Right lobe of liver (tissue), 6 donors: ENCODE measurements at regions not wholly inside any gene's neighbourhood (a gene's known extent, or its start where the extent isn't known, plus 50 kb on each side); places are given as distances from the start of the nearest gene placed in this dataset.

Experiments
- ATAC-seq, 4 donors: fragments of 200-7000 bp; cut with Tn5 transposase; one replicate each; pipeline ENCODE4 v1.9.1; 2020; ENCODE audit warnings: mild to moderate bottlenecking in 4 of 4, moderate library complexity in 4 of 4
- DNase-seq, 3 donors: peaks; one replicate each; pipeline ENCODE4 v3.0.0-alpha.2; 2020
- H3K27ac ChIP-seq, 3 donors: fragments of 200-600 bp; one replicate each; pipeline ENCODE4 v1.8.0; 2022
- H3K27me3 ChIP-seq, 2 donors: fragments of 200-600 bp; one replicate each; pipeline ENCODE4 v1.8.0; 2022
- H3K36me3 ChIP-seq, 4 donors: fragments of 200-600 bp; sonication (generic) in 1 of 4; one replicate each; pipeline versions ENCODE4 v1.5.1 to v1.8.0; 2017 to 2022; ENCODE audit warnings: control low read depth in 1 of 4
- H3K4me1 ChIP-seq, 4 donors: fragments of 200-600 bp; sonication (generic) in 1 of 4; one replicate each; pipeline versions ENCODE4 v1.5.1 to v1.8.0; 2017 to 2022; ENCODE audit warnings: control low read depth in 1 of 4
- H3K4me3 ChIP-seq, 3 donors: fragments of 200-600 bp; one replicate each; pipeline ENCODE4 v1.8.0; 2022
- H3K9me3 ChIP-seq, 4 donors: fragments of 200-600 bp; sonication (generic) in 1 of 4; one replicate each; pipeline versions ENCODE4 v1.5.1 to v1.8.0; 2017 to 2022; ENCODE audit warnings: control low read depth in 1 of 4
- CTCF ChIP-seq, 4 donors: fragments of 200-600 bp in 3 of 4; fragments of 450-650 bp in 1 of 4; IDR thresholded peaks; one replicate each; pipeline versions ENCODE4 v1.5.1 to v1.8.0; 2016 to 2022; ENCODE audit warnings: antibody characterized with exemption in 4 of 4, mild to moderate bottlenecking in 2 of 4
- POLR2A ChIP-seq: fragments of 450-650 bp; IDR thresholded peaks from one replicate; pipeline ENCODE4 v1.6.1; 2017; ENCODE audit warnings: antibody characterized with exemption, mild to moderate bottlenecking
- WGBS: methylation state at CpG from one replicate; pipeline ENCODE4 v1.1.6; 2018; ENCODE audit warnings: low coverage, low lambda C conversion rate; ENCODE audit not compliant: insufficient coverage; ENCODE audit errors: missing lambda C conversion rate; 5-methylcytosine and 5-hydroxymethylcytosine counted together
- intact Hi-C, 2 donors: fragments of 100-400 bp; cut with DNase I; formaldehyde crosslinking; loops; one replicate each; pipeline versions ENCODE4 v1.11.2 to v1.14.1; 2022
- donor health status: DM: no; HTN: yes; CAD: no.
- donor health status: DM: no; HTN: no; CAD: no.
- donor health status: DM: no; HTN: no; CAD: no.
- donor health status: DM: no; HTN: yes; CAD: no.
- donor health status: DM: no; HTN: yes; CAD: no.

- Histone ChIP-seq H3K4me3 (no peak overlapping the region), H3K27me3 (no peaks in the 10 kb centered on the region), H3K27ac (no peak overlapping the region), H3K36me3 (no peaks in the 10 kb centered on the region), H3K9me3 (no peaks in the 10 kb centered on the region), H3K4me1 (no peaks in the 10 kb centered on the region)
- intact Hi-C loops: no loop called here
- TF ChIP-seq POLR2A: no peak
- TF ChIP-seq CTCF (IDR thresholded peaks at IDR 0.05): no peak
- no peak for DNase-seq
- 58% methylated on average over 2 of the region's 2 CpGs for WGBS
- no peak for ATAC-seq
These were observed 106.5 kb downstream of the UCHL5 start for GRCh38 chr1:192952646-192953045.

GRCh38 chr1:192954705-192955265, 104.4 kb downstream of the UCHL5 start:
- intact Hi-C loops: no loop called here
- no peaks in the 10 kb centered on the region for H3K36me3 ChIP-seq
- ATAC-seq: no peak
- H3K27me3 ChIP-seq: no peaks in the 10 kb centered on the region
- H3K4me1 ChIP-seq: no peaks in the 10 kb centered on the region
- no peak for DNase-seq
- no peak for TF ChIP-seq CTCF (IDR thresholded peaks at IDR 0.05)
- TF ChIP-seq POLR2A: no peak
- 77% methylated on average over 6 of the region's 7 CpGs for WGBS
- no peak overlapping the region for H3K4me3 ChIP-seq
- H3K27ac ChIP-seq: no peak overlapping the region
- no peaks in the 10 kb centered on the region for H3K9me3 ChIP-seq

GRCh38 chr1:192958350-192958749, 100.8 kb downstream of the UCHL5 start:
- ATAC-seq: no peak
- no peak for DNase-seq
- Histone ChIP-seq H3K4me3 (no peak overlapping the region), H3K36me3 (no peaks in the 10 kb centered on the region), H3K27me3 (no peaks in the 10 kb centered on the region), H3K4me1 (no peaks in the 10 kb centered on the region), H3K27ac (no peak overlapping the region), H3K9me3 (no peaks in the 10 kb centered on the region)
- TF ChIP-seq POLR2A (no peak), CTCF (IDR thresholded peaks at IDR 0.05) (no peak)
- intact Hi-C loops: no loop called here

- ATAC-seq (no peak), DNase-seq (no peak)
- no peaks in the 10 kb centered on the region for H3K36me3 ChIP-seq
- intact Hi-C loops: no loop called here
- no peaks in the 10 kb centered on the region for H3K27me3 ChIP-seq
- H3K4me3 ChIP-seq: no peak overlapping the region
- H3K9me3 ChIP-seq: no peaks in the 10 kb centered on the region
- no peaks in the 10 kb centered on the region for H3K4me1 ChIP-seq
- TF ChIP-seq CTCF (IDR thresholded peaks at IDR 0.05): no peak
- TF ChIP-seq POLR2A: no peak
- H3K27ac ChIP-seq: no peak overlapping the region
These were observed 100.3 kb downstream of the UCHL5 start for GRCh38 chr1:192958871-192959270.

- TF ChIP-seq POLR2A (no peak), CTCF (IDR thresholded peaks at IDR 0.05) (no peak)
- no peaks in the 10 kb centered on the region for H3K4me1 ChIP-seq
- no peak overlapping the region for H3K27ac ChIP-seq
- H3K4me3 ChIP-seq: no peak overlapping the region
- intact Hi-C loops: no loop called here
- DNase-seq: no peak
- ATAC-seq: no peak
- H3K36me3 ChIP-seq: no peaks in the 10 kb centered on the region
- no peaks in the 10 kb centered on the region for H3K27me3 ChIP-seq
- H3K9me3 ChIP-seq: no peaks in the 10 kb centered on the region
These were observed 99.4 kb downstream of the UCHL5 start for GRCh38 chr1:192959657-192960186.
